BJ (cell line): ENCODE measurements at regions not wholly inside any gene's neighbourhood (a gene's known extent, or its start where the extent isn't known, plus 50 kb on each side); places are given as distances from the start of the nearest gene placed in this dataset.

Experiments used
- CTCF ChIA-PET: fragments of 350-600 bp; formaldehyde crosslinking; extraction: SDS; loops from one replicate; lab custom pipeline; 2021; ENCODE audit warnings: antibody characterized with exemption, inconsistent platforms; lab: Yijun Ruan, JAX
- POLR2A ChIA-PET: fragments of 300-600 bp; sonication (Branson Sonifier 250); formaldehyde crosslinking; extraction: SDS; loops from one replicate; lab custom pipeline; 2021; ENCODE audit warnings: antibody characterized with exemption; lab: Charles Lee
- DNase-seq: peaks from one replicate; pipeline ENCODE4 v3.0.0-alpha.2; 2011; ENCODE audit warnings: low read depth
- H3K27me3 ChIP-seq: 2 replicates; pipeline ENCODE4 v1.6.0; 2011; ENCODE audit warnings: low read length; ENCODE audit not compliant: control insufficient read depth, insufficient read depth
- H3K36me3 ChIP-seq: 2 replicates; pipeline ENCODE4 v1.5.1; 2011; ENCODE audit warnings: low read length; ENCODE audit not compliant: control insufficient read depth, insufficient read depth
- H3K4me3 ChIP-seq: 2 replicates; pipeline ENCODE4 v1.5.1; 2011; ENCODE audit warnings: low read depth, mild to moderate bottlenecking, control low read depth, low read length
- CTCF ChIP-seq: IDR thresholded peaks from 2 replicates; pipeline ENCODE4 v1.5.1; 2011; ENCODE audit warnings: low read depth, mild to moderate bottlenecking, control low read depth, inconsistent platforms, low read length, moderate library complexity; ENCODE audit not compliant: insufficient read depth

- Histone ChIP-seq H3K27me3 (no peaks in the 10 kb centered on the region), H3K4me3 (no peak overlapping the region), H3K36me3 (no peaks in the 10 kb centered on the region)
- ChIA-PET CTCF (no interaction called here), POLR2A (no interaction called here)
- TF ChIP-seq CTCF = no peak
- no peak for DNase-seq
Observed at GRCh38 chr7:119415682-119416081, 857.3 kb upstream of the KCND2 start.

- Histone ChIP-seq H3K4me3 (no peak overlapping the region), H3K36me3 (no peaks in the 10 kb centered on the region), H3K27me3 (no peaks in the 10 kb centered on the region)
- ChIA-PET POLR2A (no interaction called here), CTCF (no interaction called here)
- DNase-seq = no peak
- TF ChIP-seq CTCF = no peak
Observed at GRCh38 chr7:119421657-119422056, 851.3 kb upstream of the KCND2 start.

GRCh38 chr7:119436882-119437281, 836.1 kb upstream of the KCND2 start:
- no peak overlapping the region for H3K4me3 ChIP-seq
- TF ChIP-seq CTCF = no peak
- ChIA-PET POLR2A (no interaction called here), CTCF (no interaction called here)
- H3K27me3 ChIP-seq = no peaks in the 10 kb centered on the region
- H3K36me3 ChIP-seq = no peaks in the 10 kb centered on the region
- no peak for DNase-seq

GRCh38 chr7:119438315-119438714, 834.7 kb upstream of the KCND2 start:
- ChIA-PET CTCF (no interaction called here), POLR2A (no interaction called here)
- no peak for DNase-seq
- no peak overlapping the region for H3K4me3 ChIP-seq
- no peak for TF ChIP-seq CTCF
- H3K36me3 ChIP-seq = no peaks in the 10 kb centered on the region
- no peaks in the 10 kb centered on the region for H3K27me3 ChIP-seq

GRCh38 chr7:119439192-119439591, 833.8 kb upstream of the KCND2 start:
- CTCF ChIA-PET = no interaction called here
- Histone ChIP-seq H3K36me3 (no peaks in the 10 kb centered on the region), H3K27me3 (no peaks in the 10 kb centered on the region), H3K4me3 (no peak overlapping the region)
- DNase-seq = no peak
- TF ChIP-seq CTCF = no peak
- POLR2A ChIA-PET = no interaction called here
